ENCODE measurements at regions not wholly inside any gene's neighbourhood (a gene's known extent, or its start where the extent isn't known, plus 50 kb on each side); places are given as distances from the start of the nearest gene placed in this dataset.
A peak's percentile ranks its signal among the peaks of the same experiment; 100 is the strongest.

- H3K4me3 ChIP-seq (ENCODE audit: low read depth, low read length): no peak overlapping the region
Observed at GRCh38 chr5:175765858-175766257, 105.5 kb upstream of the CPLX2 start.

- no peak overlapping the region for H3K4me3 ChIP-seq (ENCODE audit: low read depth, low read length)
Observed at GRCh38 chr5:175766963-175767362, 104.4 kb upstream of the CPLX2 start.

GRCh38 chr5:175772747-175773533 lies 98.4 kb upstream of the CPLX2 start:
- peak overlapping the region; percentile 24 for H3K4me3 ChIP-seq (ENCODE audit: low read depth, low read length)

GRCh38 chr5:175773534-175774070 lies 97.8 kb upstream of the CPLX2 start:
- H3K4me3 ChIP-seq (ENCODE audit: low read depth, low read length): peak overlapping the region; percentile 24

- no peak overlapping the region for H3K4me3 ChIP-seq (ENCODE audit: low read depth, low read length)
Observed at GRCh38 chr5:175775416-175775815, 96.0 kb upstream of the CPLX2 start.

- H3K4me3 ChIP-seq (ENCODE audit: low read depth, low read length): no peak overlapping the region
Observed at GRCh38 chr5:175778951-175779503, 92.4 kb upstream of the CPLX2 start.

GRCh38 chr5:175783739-175784138 lies 87.6 kb upstream of the CPLX2 start:
- no peak overlapping the region for H3K4me3 ChIP-seq (ENCODE audit: low read depth, low read length)

- H3K4me3 ChIP-seq (ENCODE audit: low read depth, low read length): no peak overlapping the region
Observed at GRCh38 chr5:175784230-175784629, 87.1 kb upstream of the CPLX2 start.

- H3K4me3 ChIP-seq (ENCODE audit: low read depth, low read length): no peak overlapping the region
Observed at GRCh38 chr5:175785681-175786080, 85.7 kb upstream of the CPLX2 start.

- no peak overlapping the region for H3K4me3 ChIP-seq (ENCODE audit: low read depth, low read length)
Observed at GRCh38 chr5:175788155-175788787, 83.1 kb upstream of the CPLX2 start.

- H3K4me3 ChIP-seq (ENCODE audit: low read depth, low read length): no peak overlapping the region
Observed at GRCh38 chr5:175789670-175790069, 81.7 kb upstream of the CPLX2 start.

GRCh38 chr5:175790796-175791195 lies 80.6 kb upstream of the CPLX2 start:
- H3K4me3 ChIP-seq (ENCODE audit: low read depth, low read length): no peak overlapping the region

GRCh38 chr5:175795959-175796358 lies 75.4 kb upstream of the CPLX2 start:
- H3K4me3 ChIP-seq (ENCODE audit: low read depth, low read length): peak overlapping the region; percentile 28

- H3K4me3 ChIP-seq (ENCODE audit: low read depth, low read length): peak overlapping the region; percentile 47
Observed at GRCh38 chr5:175796536-175797499, 74.6 kb upstream of the CPLX2 start.

GRCh38 chr5:175797521-175798038 lies 73.8 kb upstream of the CPLX2 start:
- peak overlapping the region; percentile 47 for H3K4me3 ChIP-seq (ENCODE audit: low read depth, low read length)

GRCh38 chr5:175798626-175799025 lies 72.8 kb upstream of the CPLX2 start:
- no peak overlapping the region for H3K4me3 ChIP-seq (ENCODE audit: low read depth, low read length)

- no peak overlapping the region for H3K4me3 ChIP-seq (ENCODE audit: low read depth, low read length)
Observed at GRCh38 chr5:175800656-175801081, 70.7 kb upstream of the CPLX2 start.

- no peak overlapping the region for H3K4me3 ChIP-seq (ENCODE audit: low read depth, low read length)
Observed at GRCh38 chr5:175802361-175802760, 69.0 kb upstream of the CPLX2 start.

GRCh38 chr5:175803254-175803653 lies 68.1 kb upstream of the CPLX2 start:
- H3K4me3 ChIP-seq (ENCODE audit: low read depth, low read length): no peak overlapping the region

- H3K4me3 ChIP-seq (ENCODE audit: low read depth, low read length): no peak overlapping the region
Observed at GRCh38 chr5:175803736-175804454, 67.5 kb upstream of the CPLX2 start.
